ENCODE measurements at regions not wholly inside any gene's neighbourhood (a gene's known extent, or its start where the extent isn't known, plus 50 kb on each side); places are given as distances from the start of the nearest gene placed in this dataset.
"Not testable (repeated sequence)": the region's sequence is repeated elsewhere in the genome, so short reads cannot be mapped to it uniquely, and the experiment has no call there.

DNA sequence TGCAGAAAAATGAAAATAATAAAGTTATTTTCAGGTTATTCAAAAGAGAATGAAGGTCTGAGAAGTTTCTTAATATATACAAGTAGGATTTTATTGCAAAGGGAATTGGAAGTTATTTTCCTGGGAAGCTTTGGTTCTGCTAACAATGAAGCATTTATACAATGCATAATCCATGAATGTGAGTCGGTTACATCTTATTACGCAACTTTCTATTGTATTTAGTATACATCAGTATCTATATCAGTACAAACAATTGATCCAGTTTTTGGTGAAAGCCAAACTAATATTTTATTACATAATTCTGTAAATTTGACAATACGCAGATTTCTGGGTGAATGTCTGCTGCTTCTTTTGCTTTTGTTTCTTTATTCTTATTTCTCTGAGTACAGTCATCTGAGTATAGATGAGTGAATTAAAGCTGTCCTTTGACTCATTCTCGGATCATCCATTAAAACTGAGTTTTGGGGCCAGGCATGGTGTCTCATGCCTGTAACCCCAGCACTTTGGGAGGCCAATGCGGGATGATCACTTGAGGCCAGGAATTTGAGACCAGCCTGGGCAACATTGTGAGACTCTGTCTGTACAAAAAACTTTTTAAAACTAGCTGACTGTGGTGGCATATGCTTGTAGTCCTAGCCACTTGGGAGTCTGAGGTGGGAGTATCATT is 108.5 kb downstream of the SOCS6 start:
- ChIA-PET CTCF (no interaction called here), POLR2A (no interaction called here)
- DNase-seq (ENCODE audit: extremely low spot score): no peak
- TF ChIP-seq, protein P1, sequence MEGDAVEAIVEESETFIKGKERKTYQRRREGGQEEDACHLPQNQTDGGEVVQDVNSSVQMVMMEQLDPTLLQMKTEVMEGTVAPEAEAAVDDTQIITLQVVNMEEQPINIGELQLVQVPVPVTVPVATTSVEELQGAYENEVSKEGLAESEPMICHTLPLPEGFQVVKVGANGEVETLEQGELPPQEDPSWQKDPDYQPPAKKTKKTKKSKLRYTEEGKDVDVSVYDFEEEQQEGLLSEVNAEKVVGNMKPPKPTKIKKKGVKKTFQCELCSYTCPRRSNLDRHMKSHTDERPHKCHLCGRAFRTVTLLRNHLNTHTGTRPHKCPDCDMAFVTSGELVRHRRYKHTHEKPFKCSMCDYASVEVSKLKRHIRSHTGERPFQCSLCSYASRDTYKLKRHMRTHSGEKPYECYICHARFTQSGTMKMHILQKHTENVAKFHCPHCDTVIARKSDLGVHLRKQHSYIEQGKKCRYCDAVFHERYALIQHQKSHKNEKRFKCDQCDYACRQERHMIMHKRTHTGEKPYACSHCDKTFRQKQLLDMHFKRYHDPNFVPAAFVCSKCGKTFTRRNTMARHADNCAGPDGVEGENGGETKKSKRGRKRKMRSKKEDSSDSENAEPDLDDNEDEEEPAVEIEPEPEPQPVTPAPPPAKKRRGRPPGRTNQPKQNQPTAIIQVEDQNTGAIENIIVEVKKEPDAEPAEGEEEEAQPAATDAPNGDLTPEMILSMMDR (IDR thresholded peaks at IDR 0.05; ENCODE audit: control extremely low read depth, extremely low read depth, low read depth, missing control alignments): no peak

DNA sequence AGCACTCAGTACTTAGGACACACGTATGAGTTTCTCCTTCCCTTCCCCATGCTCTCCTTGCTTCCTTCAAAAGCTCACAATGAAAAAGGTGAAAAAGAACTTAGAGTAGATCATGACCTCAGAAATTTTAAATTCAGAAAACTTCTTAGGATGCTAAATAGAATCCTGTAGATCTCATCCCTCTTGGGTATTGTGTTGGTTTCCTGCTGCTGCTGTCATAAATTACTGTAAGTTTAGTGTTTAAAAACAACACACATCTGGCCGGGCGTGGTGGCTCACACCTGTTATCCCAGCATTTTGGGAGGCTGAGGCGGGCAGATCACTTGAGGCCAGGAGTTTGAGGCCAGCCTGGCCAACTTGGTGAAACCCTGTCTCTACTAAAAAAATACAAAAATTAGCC is 106.9 kb downstream of the SOCS6 start:
- CTCF ChIA-PET; DNase-seq (ENCODE audit: extremely low spot score); POLR2A ChIA-PET: not testable (repeated sequence)

- no peak for DNase-seq (ENCODE audit: extremely low spot score)
- POLR2A ChIA-PET: no interaction called here
- CTCF ChIA-PET: no interaction called here
- TF ChIP-seq, protein P1 (IDR thresholded peaks at IDR 0.05; ENCODE audit: control extremely low read depth, extremely low read depth, low read depth, missing control alignments): no peak
Observed at GRCh38 chr18:70394672-70395071, 105.8 kb downstream of the SOCS6 start.

- no peak for DNase-seq (ENCODE audit: extremely low spot score)
- POLR2A ChIA-PET: no interaction called here
- TF ChIP-seq, protein P1 (IDR thresholded peaks at IDR 0.05; ENCODE audit: control extremely low read depth, extremely low read depth, low read depth, missing control alignments): no peak
- CTCF ChIA-PET: interaction anchor here (1.3 kb wide), 1 partner anchor 35 kb away, joined by 4 read pairs; no protein-coding TSS in a partner anchor
Observed at GRCh38 chr18:70390371-70391090, 101.7 kb downstream of the SOCS6 start.

DNA sequence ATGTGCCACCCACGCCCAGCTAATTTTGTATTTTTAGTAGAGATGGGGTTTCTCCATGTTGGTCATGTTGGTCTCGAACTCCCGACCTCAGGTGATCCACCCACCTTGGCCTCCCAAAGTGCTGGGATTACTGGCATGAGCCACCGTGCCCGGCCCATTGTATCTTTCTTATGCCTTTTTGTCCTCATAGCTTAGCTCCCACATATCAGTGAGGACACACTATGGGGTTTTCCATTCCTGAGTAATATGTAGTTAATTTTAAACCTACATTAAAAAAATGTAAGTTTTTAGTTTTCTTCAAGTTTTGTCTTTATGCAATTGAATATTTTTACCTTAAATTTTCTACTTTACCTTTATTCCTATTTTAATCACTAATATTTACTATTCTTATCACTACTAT is 100.2 kb downstream of the SOCS6 start:
- DNase-seq (ENCODE audit: extremely low spot score); POLR2A ChIA-PET; CTCF ChIA-PET: not testable (repeated sequence)

DNA sequence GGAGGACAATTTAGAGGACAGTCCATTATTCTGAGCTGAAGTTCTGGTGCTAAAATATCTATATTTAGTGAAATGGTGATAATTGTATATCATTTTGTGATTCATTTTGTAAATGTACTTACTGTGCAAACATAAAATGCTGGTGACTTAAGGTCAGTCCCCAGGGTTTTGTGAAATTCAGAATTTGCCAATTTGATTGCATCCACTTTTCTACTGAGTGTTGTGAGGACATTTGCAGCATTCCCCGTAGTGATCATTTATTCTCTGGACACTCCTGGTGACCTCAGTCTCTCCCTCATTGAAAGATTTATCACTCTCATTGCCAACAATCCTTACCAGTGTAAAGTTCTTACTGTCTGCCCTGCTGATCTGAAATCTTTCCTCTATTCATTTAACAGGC is 98.2 kb downstream of the SOCS6 start:
- TF ChIP-seq, protein P1 (IDR thresholded peaks at IDR 0.05; ENCODE audit: control extremely low read depth, extremely low read depth, low read depth, missing control alignments): no peak
- DNase-seq (ENCODE audit: extremely low spot score): no peak
- POLR2A ChIA-PET: no interaction called here
- CTCF ChIA-PET: no interaction called here

- TF ChIP-seq, protein P1 (IDR thresholded peaks at IDR 0.05; ENCODE audit: control extremely low read depth, extremely low read depth, low read depth, missing control alignments): no peak
- ChIA-PET CTCF (no interaction called here), POLR2A (no interaction called here)
- DNase-seq (ENCODE audit: extremely low spot score): no peak
Observed at GRCh38 chr18:70386582-70386981, 97.7 kb downstream of the SOCS6 start.

Data from GM10248 (cell line).